ENCODE measurements at regions not wholly inside any gene's neighbourhood (a gene's known extent, or its start where the extent isn't known, plus 50 kb on each side); places are given as distances from the start of the nearest gene placed in this dataset.

DNA sequence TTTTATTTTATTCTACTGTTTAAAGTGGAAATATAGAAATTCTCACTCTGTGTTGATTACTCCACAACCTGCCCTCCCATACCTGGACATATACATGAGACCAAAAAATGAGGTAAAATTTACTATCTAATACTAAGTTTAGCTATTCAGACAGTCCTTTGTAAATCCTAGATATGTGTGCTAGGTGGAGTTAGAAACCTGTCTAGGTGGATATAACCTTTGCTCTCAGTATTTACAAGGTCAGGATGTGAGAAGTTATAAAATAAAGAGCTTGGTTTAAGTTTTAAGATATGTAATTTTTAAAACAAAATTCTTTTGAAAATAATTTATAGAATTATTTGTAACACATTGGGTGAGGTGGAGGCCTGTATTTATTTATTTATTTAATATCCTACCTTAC, 221.5 kb downstream of the PCDH7 start:
- DNase-seq = no peak

DNA sequence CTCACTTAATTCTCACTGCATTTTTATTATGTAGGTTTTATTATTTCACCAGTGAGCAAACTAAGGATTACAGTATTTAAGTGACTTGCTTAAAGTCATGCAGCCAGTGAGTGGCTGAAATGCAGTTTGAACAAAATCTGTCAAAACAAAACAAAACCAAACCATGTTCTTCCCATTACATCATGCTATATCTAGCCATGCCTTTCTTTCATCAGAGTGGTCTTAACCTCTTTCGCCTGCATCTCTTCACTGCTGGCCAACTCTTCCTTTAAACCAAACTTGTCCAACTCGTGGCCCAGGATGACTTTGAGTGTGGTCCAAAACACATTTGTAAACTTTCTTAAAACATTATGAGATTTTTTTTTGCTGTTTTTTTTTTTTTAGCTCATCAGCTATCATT, 223.2 kb downstream of the PCDH7 start:
- DNase-seq = no peak

DNA sequence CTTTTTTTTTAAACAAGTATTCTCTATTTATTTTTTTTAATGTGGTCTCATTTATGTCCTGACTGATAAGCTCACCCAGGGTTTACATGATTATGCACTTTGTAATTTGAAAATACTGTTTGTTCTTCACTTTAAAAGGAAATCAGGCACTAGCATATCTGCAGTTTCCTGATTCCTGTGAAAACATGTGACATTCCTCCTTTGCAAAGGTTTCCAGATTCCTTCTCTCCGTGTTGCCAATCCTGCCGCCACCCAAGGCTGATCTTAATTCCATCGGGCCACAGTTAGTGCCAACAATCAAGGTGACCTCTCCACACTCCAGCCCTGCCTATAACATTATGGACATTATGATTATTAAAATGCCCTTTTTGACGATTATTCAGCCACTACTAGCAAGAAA, 225.4 kb downstream of the PCDH7 start:
- no peak for DNase-seq

DNA sequence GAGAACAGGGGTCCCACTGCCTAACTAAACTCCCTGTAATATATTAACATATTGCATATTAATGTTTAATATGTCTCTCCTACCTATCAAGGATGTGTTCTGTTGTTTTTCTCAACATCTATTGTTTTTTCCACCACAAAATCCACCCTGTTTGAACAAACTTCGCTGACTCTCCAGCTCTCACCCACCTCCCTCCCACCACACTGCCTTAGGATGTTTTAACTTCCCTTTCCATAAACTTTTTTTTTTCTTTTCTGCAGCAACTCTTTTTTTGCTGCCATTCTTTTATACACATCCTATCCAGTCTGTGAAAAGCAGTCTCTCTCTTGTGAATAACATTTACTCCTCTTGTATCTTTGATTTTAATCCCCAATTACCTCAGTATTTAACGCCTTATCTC, 226.1 kb downstream of the PCDH7 start:
- no peak for DNase-seq

DNA sequence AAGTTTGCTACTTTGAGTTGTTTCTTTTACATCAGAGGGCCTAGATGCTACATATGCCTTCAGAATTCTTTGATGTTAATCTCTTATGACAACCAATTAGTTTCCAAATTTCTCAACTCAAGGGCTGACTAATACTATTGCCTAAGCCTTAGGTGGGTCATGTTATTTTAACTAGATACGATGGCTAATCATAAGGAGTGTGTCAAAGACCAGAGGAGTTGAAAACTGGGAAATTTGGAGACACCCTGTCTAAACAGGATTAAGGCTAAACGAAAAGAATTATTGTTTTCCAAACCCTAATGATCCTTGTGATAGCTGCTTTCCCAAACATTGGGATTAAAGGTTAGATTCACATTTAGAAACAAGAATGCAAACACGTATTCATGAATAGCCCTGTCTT, 228.5 kb downstream of the PCDH7 start:
- no peak for DNase-seq

DNA sequence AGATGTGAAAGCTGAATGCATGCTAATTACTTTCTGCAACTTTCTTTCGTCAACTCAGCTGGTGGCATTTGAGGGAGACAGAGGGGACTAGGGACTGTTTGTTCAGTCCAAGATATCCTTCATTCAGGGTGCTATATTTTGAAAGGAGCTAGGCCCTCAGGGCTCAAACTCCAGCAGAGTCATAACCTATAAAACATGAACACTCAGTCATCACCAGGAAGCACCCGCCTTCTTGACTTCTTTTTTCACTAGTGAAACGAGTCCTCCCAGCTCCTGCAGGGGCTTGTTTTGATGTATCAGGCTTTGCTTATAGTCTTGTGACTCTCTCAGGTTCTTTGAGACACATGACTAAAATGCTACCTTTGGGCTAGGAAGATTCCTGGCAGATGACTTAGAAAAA, 230.6 kb downstream of the PCDH7 start:
- no peak for DNase-seq

DNA sequence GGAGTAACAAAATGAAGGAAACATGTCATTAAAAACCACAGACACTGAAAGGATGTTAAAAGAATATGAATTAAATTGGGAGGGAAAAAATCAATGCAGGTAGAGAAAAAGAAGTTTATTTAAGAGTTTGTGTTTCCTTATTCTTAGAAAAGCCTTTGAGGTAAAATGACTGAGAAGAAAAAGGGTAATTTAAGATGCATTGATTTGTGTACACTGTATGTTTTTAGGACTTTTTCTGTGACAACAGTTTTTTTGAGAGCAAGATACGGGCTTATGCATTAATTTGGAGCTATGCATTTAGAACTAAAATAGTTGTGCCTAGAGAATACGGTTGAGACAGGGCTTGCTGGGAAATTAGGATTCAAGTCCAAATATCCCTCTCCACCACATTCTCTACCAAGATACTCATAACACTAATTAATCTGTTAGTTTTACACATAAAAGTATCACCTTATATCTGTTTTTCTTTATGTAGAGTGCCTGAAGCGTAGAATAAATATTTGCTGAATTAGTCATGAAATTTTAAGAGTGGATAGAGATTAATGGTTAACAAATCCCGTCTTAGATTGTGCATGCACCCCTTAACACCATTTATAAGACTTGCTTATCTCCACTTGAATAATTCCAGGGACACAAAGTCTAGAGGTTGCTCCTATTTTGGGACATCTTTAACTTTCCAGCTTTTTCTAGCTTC, 232.5 kb downstream of the PCDH7 start:
- DNase-seq = no peak

DNA sequence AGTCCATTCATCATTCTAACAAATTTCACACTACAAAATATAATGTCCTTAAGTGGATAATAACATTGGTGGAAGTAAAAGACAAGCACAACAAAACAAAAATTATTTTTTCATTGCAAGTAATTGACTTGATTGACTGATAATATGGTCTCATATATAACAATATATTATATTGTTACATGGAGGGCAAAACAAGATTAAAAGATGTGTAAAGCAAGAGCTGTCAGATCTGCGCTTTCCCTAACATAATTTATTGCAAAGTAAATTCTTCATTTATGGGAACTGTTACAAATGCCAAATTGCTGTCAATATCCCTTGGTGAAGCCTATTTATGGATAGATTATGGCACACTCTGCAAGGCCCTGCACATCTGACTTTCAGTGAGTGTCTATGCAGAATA, 233.6 kb downstream of the PCDH7 start:
- no peak for DNase-seq

DNA sequence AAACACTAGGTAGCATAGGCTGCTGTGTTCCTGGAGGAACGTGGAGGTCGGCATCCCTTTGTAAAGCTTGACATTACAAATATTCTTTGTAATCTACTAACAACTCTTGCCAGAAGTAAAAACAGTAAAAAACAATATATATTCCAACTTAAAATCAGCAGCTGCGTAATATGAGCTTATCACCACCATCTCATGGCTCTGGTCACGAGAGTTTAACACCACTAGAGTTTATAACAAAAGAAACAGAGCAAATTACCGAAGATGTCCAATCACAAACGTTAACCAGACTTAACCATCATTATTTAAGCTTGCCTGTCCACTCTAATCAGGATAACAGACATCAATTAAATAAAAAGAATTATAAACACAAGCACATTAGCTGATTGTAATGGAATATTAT, 236.7 kb downstream of the PCDH7 start:
- DNase-seq = no peak

DNA sequence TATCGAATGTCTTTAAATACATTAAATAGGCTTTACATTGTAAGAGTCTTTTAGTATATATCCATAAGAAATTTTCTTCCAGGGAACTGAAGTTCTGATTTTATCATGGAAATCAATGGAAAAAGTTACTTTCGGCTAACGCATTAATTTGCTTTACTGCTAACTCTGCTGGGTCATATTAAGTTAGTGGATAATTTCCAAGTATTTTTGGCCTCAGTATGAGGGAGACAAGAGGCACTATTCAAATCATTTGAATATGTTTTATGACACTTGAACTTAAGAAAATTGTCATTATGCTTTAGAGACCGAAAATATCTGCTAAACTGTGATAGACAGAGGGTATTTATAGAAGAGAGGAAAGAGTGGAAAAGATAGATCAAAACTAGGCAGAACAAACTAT, 237.5 kb downstream of the PCDH7 start:
- no peak for DNase-seq

DNA sequence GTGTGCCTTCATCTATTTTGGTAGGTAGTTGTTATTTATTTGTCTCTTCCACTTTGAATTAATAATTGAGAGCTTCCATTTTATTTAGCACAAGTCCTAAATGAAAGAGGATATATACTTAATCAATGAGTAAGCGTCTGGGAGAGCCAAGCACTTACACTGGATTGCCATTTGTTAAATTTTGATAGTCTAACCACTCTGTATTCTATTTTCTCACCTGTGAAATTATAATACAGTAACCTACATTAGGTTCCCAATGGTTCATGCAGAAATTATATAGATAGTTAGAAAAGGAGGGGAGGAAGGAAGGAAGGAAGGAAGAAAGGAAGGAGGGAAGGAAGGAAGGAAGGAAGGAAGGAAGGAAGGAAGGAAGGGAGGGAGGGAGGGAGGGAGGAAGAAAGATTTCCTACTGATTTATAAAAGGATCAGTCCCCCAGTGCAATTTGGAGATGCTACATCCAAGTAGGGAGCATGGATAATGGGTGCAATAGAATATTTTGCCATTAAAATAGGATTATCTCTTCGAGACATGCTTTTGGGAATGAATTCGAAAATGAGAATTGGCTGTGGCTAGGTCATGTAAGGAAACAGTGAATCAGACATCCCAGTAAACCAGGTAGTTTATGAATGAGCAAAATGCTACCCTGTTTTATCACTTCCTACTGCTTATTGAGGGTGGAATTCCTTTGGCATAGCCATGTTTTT, 239.8 kb downstream of the PCDH7 start:
- no peak for DNase-seq

DNA sequence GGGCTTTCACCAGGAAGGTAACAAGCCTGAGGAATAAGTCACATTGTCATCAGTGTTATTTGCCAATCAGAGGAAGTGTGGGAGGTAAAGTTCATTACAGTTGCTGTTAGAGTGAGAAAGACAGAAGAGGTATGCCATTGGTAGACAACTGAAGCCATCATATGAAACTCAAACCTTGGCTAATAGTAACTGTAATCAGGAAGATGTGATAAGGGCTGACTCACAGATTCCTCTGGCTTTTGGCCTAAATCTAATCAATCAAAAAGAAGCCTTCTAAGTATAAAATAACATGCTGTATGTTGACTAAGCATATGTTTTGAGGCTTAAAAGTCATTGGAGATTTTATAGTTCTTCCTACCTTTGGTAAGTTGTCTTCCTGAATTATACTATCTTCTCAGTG, 242.8 kb downstream of the PCDH7 start:
- DNase-seq = no peak

DNA sequence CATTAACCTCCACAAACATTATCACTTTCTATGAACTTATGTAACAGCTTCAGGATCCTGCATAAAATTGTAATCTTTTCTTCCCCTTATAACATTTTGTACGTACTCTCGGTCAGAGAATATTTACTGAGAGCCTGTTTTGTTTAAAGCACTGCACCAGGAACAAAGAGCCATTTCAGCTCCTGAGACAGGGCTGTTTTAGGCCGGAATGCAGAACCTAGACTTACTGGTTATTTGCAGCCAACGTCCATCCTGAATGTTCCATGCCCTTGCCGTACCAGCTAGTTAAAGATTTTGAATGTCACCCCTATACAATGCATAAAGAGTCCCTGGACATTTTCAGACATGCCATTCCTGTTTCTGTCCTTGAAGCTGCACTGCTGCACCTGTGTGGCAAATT, 248.8 kb downstream of the PCDH7 start:
- no peak for DNase-seq

DNA sequence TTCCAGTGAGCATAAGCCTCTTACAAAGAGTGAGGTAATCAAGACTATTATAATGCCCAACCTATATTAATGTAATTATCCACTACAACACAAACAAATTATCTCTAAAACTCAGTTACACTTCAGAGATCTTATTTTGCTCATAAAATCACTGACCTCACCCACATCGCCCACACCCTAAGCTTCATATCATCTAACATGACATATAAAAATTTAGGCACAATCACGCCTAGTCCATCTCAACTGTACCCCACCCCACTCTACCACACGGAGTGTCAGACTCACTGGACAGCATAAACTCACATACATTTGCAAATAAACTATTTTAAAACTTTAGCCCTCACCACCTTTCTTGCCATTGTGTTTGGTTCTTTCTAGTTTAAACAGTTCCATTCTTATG, 252.4 kb downstream of the PCDH7 start:
- no peak for DNase-seq

DNA sequence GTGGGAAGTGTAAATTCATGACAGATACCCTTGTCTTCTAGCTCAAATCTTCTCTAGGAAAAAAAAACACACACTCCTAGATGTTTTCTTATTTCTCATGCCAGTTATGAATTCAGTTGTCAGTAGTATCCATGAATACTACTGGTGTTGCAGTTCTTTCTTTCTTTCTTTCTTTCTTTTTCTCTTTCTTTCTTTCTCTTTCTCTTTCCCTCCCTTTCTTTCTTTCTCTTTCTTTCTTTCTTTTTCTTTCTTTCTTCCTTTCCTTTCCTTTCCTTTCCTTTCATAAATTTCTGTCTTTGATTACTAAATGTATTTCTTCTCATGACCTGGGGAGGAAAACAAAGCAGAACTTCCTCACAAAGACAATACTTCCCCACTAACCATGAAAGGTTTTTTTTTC, 253.8 kb downstream of the PCDH7 start:
- DNase-seq = no peak

DNA sequence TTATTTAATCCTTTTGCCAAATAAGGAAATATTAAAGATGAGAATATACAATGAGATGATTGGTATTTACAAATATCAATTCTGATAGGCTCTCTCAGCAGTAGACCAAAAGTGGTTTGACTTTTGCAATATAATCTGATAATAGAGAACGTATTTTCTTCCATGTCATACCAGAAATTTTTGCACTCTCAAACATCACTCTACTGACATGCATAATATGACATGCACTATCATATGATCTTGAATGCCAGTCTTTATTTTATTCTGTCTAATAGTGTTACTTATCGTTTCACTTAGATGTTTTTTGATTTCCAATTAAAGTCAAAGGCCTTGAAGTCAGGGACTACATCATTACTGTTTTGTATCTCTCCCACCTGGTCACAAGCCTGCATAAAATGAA, 259.2 kb downstream of the PCDH7 start:
- DNase-seq = no peak

DNA sequence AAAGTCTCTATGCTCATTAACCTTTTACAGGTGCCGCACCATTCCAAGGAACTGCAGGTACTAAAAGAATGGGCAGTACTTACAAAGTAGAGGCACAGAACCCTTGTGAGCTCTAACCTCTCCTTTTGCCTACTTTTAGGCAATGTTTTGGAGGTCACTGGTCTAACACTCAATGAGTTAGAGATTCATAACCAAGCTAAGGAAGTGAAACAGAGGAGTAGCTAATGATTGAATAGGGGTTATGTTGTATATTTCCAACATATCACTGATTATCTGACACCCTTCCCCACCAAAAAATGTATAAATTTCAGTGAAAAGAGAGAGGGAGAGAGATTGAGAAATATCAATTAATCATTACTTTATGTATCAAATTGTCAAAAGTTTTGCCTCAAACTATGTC, 269.3 kb downstream of the PCDH7 start:
- no peak for DNase-seq

DNA sequence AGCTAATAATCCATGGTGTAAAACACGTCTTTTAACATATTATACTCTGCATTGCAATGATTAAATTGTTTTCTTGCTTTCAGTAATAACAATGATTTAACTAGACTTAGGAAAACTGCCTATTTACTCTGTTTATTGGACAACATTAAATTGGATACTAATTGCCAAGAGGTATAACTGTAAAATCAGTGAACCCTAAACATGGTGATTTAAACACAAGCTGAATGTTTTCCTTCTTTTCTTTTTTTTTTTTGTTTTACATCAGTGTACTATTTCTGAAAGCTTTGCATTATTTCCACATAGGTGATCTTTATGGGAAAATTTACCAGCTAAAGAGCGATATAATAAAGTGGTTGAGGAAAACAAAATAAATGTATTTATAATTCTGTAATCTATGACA, 276.7 kb downstream of the PCDH7 start:
- DNase-seq = no peak

DNA sequence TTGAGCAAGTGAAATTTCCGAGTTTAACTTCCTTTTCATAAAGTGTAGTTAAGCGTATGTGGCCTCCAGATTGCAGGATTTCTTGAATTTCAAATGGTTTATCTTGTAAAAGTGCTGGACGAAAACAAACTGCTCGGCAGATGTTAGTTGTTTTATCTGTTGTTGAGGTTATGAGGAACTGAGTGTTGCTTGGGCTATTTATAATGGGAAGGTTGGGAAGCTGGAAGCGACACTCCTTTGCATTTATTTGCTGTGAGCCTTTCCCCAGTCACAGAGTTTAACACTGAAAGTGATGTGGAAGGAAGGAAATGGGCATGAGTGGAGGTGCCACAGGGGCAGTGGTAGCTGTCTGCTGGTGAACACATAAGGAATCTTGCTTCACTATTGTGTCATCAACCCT, 284.9 kb downstream of the PCDH7 start:
- no peak for DNase-seq

DNA sequence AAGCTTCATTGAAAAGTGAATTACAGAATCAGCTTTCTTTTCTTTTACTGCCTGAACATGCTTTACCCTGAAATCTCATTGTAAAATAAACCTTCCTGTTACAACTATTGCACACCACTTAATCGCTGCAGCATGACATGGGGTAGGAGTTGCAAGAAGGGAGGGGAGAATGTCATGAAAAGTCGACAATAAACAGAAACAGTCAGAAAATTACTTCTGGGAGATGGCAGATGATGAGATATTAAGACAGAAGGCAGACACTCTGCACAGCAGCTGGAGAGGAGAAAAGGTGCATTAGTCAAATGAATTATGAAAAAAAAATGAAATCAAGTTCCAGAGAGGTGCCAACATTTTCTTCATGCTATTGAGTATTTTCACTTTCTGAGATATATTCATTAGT, 287.7 kb downstream of the PCDH7 start:
- no peak for DNase-seq

DNA sequence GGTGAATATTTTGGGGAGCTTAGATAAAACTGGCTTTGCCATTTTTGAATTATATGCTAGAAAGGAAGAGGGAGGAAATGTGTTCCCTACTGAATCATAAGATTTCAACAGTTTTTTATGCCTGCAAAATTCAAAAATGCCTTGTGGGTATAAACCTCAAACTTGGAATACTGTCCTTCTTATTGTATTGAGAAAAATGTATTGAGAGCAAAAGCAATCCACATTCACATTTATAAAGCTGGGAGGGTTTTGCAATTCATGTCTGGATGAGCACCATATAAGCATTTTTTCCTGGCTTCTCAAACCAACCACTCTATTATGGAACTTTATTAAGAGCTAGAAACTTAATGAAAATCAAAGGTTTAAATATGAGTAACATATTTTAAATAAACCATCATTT, 289.8 kb downstream of the PCDH7 start:
- DNase-seq = no peak

DNA sequence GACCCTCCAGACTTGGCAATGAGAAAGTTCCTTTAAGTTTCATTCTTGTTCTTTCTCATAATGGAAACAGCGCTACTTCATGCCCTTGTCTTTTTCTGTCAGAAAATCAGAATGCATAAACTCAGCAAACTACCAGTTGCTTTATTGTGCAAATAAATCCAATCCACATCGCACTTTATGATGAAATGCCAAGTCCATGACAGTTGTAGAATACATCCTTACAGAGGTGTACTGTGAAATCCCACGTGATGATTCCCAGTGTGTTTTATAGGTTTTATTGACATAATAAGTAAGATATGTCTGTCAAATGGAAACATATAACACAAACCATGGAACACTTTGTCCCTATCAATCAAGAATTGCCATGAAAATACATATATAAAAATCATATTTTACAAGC, 295.0 kb downstream of the PCDH7 start:
- DNase-seq = no peak

DNA sequence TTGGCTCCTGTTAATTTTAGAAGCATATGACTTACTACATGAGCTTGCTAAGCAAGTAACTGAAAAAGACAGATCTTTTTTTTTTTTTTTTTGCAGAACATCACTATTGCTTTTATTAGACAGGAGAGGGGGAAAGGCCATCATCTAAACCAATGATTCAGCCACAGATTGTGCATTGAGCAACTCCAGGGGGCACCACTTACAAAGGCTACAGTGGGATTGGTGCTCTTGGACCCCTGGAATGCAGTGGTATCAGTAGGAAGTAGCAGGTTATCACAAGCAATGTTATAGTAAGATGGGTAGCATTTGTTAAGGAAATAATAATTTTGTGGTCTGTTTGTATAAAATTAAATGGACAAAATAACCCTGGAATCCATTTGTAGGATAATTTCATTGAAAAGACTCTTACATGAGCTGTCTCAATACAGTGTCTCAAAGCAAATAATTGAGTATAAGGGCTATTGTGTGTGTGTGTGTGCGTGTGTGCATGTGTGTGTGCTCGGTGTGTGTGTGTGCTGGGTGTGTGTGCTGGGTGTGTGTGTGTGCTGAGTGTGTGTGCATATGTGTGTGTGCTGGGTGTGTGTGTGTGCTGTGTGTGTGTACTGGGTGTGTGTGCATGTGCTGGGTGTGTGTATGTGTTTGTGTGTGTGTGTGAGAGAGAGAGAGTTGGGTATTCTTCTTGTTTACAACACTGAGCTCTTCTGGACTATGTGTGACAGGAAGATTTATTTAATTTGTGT, 296.3 kb downstream of the PCDH7 start:
- DNase-seq = no peak

DNA sequence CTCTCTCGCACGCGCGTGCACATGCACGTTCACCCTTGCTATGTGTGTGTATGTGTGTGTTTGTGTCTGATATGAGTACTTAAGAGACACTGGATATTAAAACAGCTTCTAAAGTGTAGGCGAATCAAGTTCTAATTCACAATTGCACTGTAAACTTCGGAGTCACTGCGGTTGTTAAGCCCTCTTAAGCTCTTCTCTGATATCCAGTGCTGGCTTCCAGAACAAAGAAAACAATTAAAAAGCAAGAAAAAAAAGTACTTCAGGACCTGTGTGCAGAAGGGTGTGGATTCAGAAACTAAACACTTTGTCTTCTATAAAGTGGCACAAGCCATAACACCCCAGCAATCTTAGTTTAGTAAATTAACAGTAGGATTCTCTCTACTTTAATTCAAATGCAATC, 300.2 kb downstream of the PCDH7 start:
- no peak for DNase-seq
